Right lobe of liver (tissue), 6 donors: ENCODE measurements at regions not wholly inside any gene's neighbourhood (a gene's known extent, or its start where the extent isn't known, plus 50 kb on each side); places are given as distances from the start of the nearest gene placed in this dataset.

Source experiments
- ATAC-seq, 4 donors: fragments of 200-7000 bp; cut with Tn5 transposase; one replicate each; pipeline ENCODE4 v1.9.1; 2020; ENCODE audit warnings: mild to moderate bottlenecking in 4 of 4, moderate library complexity in 4 of 4
- DNase-seq, 3 donors: peaks; one replicate each; pipeline ENCODE4 v3.0.0-alpha.2; 2020
- H3K27ac ChIP-seq, 3 donors: fragments of 200-600 bp; one replicate each; pipeline ENCODE4 v1.8.0; 2022
- H3K27me3 ChIP-seq, 2 donors: fragments of 200-600 bp; one replicate each; pipeline ENCODE4 v1.8.0; 2022
- H3K36me3 ChIP-seq, 4 donors: fragments of 200-600 bp; sonication (generic) in 1 of 4; one replicate each; pipeline versions ENCODE4 v1.5.1 to v1.8.0; 2017 to 2022; ENCODE audit warnings: control low read depth in 1 of 4
- H3K4me1 ChIP-seq, 4 donors: fragments of 200-600 bp; sonication (generic) in 1 of 4; one replicate each; pipeline versions ENCODE4 v1.5.1 to v1.8.0; 2017 to 2022; ENCODE audit warnings: control low read depth in 1 of 4
- H3K4me3 ChIP-seq, 3 donors: fragments of 200-600 bp; one replicate each; pipeline ENCODE4 v1.8.0; 2022
- H3K9me3 ChIP-seq, 4 donors: fragments of 200-600 bp; sonication (generic) in 1 of 4; one replicate each; pipeline versions ENCODE4 v1.5.1 to v1.8.0; 2017 to 2022; ENCODE audit warnings: control low read depth in 1 of 4
- POLR2A ChIP-seq: fragments of 450-650 bp; IDR thresholded peaks from one replicate; pipeline ENCODE4 v1.6.1; 2017; ENCODE audit warnings: antibody characterized with exemption, mild to moderate bottlenecking
- WGBS: methylation state at CpG from one replicate; pipeline ENCODE4 v1.1.6; 2018; ENCODE audit warnings: low coverage, low lambda C conversion rate; ENCODE audit not compliant: insufficient coverage; ENCODE audit errors: missing lambda C conversion rate; 5-methylcytosine and 5-hydroxymethylcytosine counted together
- intact Hi-C, 2 donors: fragments of 100-400 bp; cut with DNase I; formaldehyde crosslinking; loops; one replicate each; pipeline versions ENCODE4 v1.11.2 to v1.14.1; 2022
- TF ChIP-seq, protein P1 (sequence below), 4 donors: fragments of 200-600 bp in 3 of 4; fragments of 450-650 bp in 1 of 4; IDR thresholded peaks; one replicate each; pipeline versions ENCODE4 v1.5.1 to v1.8.0; 2016 to 2022; ENCODE audit warnings: antibody characterized with exemption in 4 of 4, mild to moderate bottlenecking in 2 of 4
- donor health status: DM: no; HTN: yes; CAD: no.
- donor health status: DM: no; HTN: no; CAD: no.
- donor health status: DM: no; HTN: no; CAD: no.
- donor health status: DM: no; HTN: yes; CAD: no.
- donor health status: DM: no; HTN: yes; CAD: no.

GRCh38 chr13:33686772-33687480 lies 131.0 kb upstream of the RFC3 start:
- DNase-seq (no peak), ATAC-seq (no peak)
- H3K9me3 ChIP-seq: no peaks in the 10 kb centered on the region
- WGBS: 65% methylated on average over 5 of the region's 7 CpGs
- no peak overlapping the region for H3K27ac ChIP-seq
- no peaks in the 10 kb centered on the region for H3K4me1 ChIP-seq
- no peak for TF ChIP-seq POLR2A
- TF ChIP-seq, protein P1, sequence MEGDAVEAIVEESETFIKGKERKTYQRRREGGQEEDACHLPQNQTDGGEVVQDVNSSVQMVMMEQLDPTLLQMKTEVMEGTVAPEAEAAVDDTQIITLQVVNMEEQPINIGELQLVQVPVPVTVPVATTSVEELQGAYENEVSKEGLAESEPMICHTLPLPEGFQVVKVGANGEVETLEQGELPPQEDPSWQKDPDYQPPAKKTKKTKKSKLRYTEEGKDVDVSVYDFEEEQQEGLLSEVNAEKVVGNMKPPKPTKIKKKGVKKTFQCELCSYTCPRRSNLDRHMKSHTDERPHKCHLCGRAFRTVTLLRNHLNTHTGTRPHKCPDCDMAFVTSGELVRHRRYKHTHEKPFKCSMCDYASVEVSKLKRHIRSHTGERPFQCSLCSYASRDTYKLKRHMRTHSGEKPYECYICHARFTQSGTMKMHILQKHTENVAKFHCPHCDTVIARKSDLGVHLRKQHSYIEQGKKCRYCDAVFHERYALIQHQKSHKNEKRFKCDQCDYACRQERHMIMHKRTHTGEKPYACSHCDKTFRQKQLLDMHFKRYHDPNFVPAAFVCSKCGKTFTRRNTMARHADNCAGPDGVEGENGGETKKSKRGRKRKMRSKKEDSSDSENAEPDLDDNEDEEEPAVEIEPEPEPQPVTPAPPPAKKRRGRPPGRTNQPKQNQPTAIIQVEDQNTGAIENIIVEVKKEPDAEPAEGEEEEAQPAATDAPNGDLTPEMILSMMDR (IDR thresholded peaks at IDR 0.05): no peak
- H3K27me3 ChIP-seq: no peaks in the 10 kb centered on the region
- no peaks in the 10 kb centered on the region for H3K36me3 ChIP-seq
- intact Hi-C loops: no loop called here
- no peak overlapping the region for H3K4me3 ChIP-seq

- H3K27ac ChIP-seq: no peak overlapping the region
- no peak for TF ChIP-seq POLR2A
- TF ChIP-seq, protein P1 (IDR thresholded peaks at IDR 0.05): no peak
- intact Hi-C loops: no loop called here
- H3K4me1 ChIP-seq: no peaks in the 10 kb centered on the region
- H3K9me3 ChIP-seq: no peaks in the 10 kb centered on the region
- no peaks in the 10 kb centered on the region for H3K27me3 ChIP-seq
- H3K4me3 ChIP-seq: no peak overlapping the region
- DNase-seq (no peak), ATAC-seq (no peak)
- no peaks in the 10 kb centered on the region for H3K36me3 ChIP-seq
- 88% methylated on average over 6 of the region's 10 CpGs for WGBS
These were observed 127.6 kb upstream of the RFC3 start for GRCh38 chr13:33690354-33690753.

- TF ChIP-seq, protein P1 (IDR thresholded peaks at IDR 0.05): no peak
- no peak for TF ChIP-seq POLR2A
- no peaks in the 10 kb centered on the region for H3K9me3 ChIP-seq
- ATAC-seq: no peak
These were observed 126.0 kb upstream of the RFC3 start for GRCh38 chr13:33691980-33692379.

GRCh38 chr13:33692531-33692930 lies 125.4 kb upstream of the RFC3 start:
- no peak overlapping the region for H3K27ac ChIP-seq
- no peaks in the 10 kb centered on the region for H3K4me1 ChIP-seq
- ATAC-seq (no peak), DNase-seq (no peak)
- H3K27me3 ChIP-seq: no peaks in the 10 kb centered on the region
- intact Hi-C loops: no loop called here
- WGBS: 94% methylated on average over 2 of the region's 2 CpGs
- H3K4me3 ChIP-seq: no peak overlapping the region
- TF ChIP-seq, protein P1 (IDR thresholded peaks at IDR 0.05): no peak
- no peak for TF ChIP-seq POLR2A
- H3K9me3 ChIP-seq: no peaks in the 10 kb centered on the region
- H3K36me3 ChIP-seq: no peaks in the 10 kb centered on the region

More at GRCh38 chr13:33691980-33692379, 126.0 kb upstream of the RFC3 start:
- WGBS: 56% methylated on average over 5 of the region's 11 CpGs
- intact Hi-C loops: no loop called here
- Histone ChIP-seq H3K4me1 (no peaks in the 10 kb centered on the region), H3K36me3 (no peaks in the 10 kb centered on the region), H3K27me3 (no peaks in the 10 kb centered on the region), H3K4me3 (no peak overlapping the region), H3K27ac (no peak overlapping the region)
- no peak for DNase-seq

- Histone ChIP-seq H3K27me3 (no peaks in the 10 kb centered on the region), H3K27ac (no peak overlapping the region), H3K4me1 (no peaks in the 10 kb centered on the region), H3K36me3 (no peaks in the 10 kb centered on the region), H3K9me3 (no peaks in the 10 kb centered on the region), H3K4me3 (no peak overlapping the region)
- no peak for DNase-seq
- intact Hi-C loops: no loop called here
- TF ChIP-seq POLR2A: no peak
- TF ChIP-seq, protein P1 (IDR thresholded peaks at IDR 0.05): no peak
- no peak for ATAC-seq
These were observed 123.4 kb upstream of the RFC3 start for GRCh38 chr13:33694546-33694945.
